GM12891 (cell line): ENCODE measurements at regions not wholly inside any gene's neighbourhood (a gene's known extent, or its start where the extent isn't known, plus 50 kb on each side); places are given as distances from the start of the nearest gene placed in this dataset.

Source experiments
- POLR2AphosphoS5 ChIP-seq: IDR thresholded peaks from 2 replicates; pipeline ENCODE4 v1.6.1; 2011; ENCODE audit warnings: low read depth, low read length, control low read depth
- POU2F2 ChIP-seq: IDR thresholded peaks from 2 replicates; pipeline ENCODE4 v1.6.1; 2011; ENCODE audit warnings: low read depth, mild to moderate bottlenecking, control low read depth, low read length, moderate library complexity
- SPI1 ChIP-seq: IDR thresholded peaks from 2 replicates; pipeline ENCODE4 v1.6.1; 2011; ENCODE audit warnings: low read depth, low read length, control low read depth
- TAF1 ChIP-seq: IDR thresholded peaks from 2 replicates; pipeline ENCODE4 v1.6.1; 2011; ENCODE audit warnings: low read depth, low read length, control low read depth

DNA sequence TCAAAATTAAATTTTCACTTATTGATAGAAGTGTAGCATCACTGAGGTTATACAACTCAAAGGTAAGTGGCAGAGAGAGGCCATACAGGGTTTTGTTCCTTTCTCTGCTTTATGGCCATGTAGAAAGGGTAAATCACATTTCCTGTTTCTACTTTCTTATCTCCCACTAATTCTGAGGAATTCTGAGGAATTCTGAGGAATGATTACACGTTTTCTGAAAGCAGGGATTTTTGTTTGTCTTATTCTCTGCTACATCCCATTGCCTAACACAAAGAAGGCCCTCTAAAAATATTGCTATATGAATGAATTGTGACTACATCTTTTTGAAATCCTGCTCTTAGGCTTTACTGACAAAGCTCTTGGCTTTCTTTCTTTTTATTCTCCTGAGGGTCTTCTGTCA is 516.9 kb upstream of the ZNF608 start:
- TF ChIP-seq SPI1 (no peak), POLR2AphosphoS5 (no peak), POU2F2 (no peak), TAF1 (no peak)
